ENCODE measurements at regions not wholly inside any gene's neighbourhood (a gene's known extent, or its start where the extent isn't known, plus 50 kb on each side); places are given as distances from the start of the nearest gene placed in this dataset.

GRCh38 chr2:215773728-215774127, 239.6 kb downstream of the MREG start:
- no peak overlapping the region for H3K27ac ChIP-seq
- intact Hi-C loops (cut with DNase I), result no loop called here

GRCh38 chr2:215772634-215773563, 240.5 kb downstream of the MREG start:
- Histone ChIP-seq H3K9me3 (no peaks in the 10 kb centered on the region), H3K4me3 (replicated peaks in 1 of 3) (no peak overlapping the region), H3K27me3 (no peaks in the 10 kb centered on the region), H3K4me1 (peaks cover 7 to 35% of the 10 kb centered on the region in 2 donors), H3K27ac (no peak overlapping the region), H3K36me3 (no peaks in the 10 kb centered on the region)
- 87 to 90% methylated on average over 5 of the region's 5 CpGs for WGBS, 2 donors
- no peak for TF ChIP-seq POLR2A (IDR thresholded peaks at IDR 0.05)
- no peak for TF ChIP-seq CTCF (IDR thresholded peaks at IDR 0.05)
- DNase-seq, result no peak
- intact Hi-C loops (cut with DNase I), result no loop called here

More at GRCh38 chr2:215773728-215774127, 239.6 kb downstream of the MREG start:
- Histone ChIP-seq H3K36me3 (no peaks in the 10 kb centered on the region), H3K27me3 (no peaks in the 10 kb centered on the region), H3K9me3 (no peaks in the 10 kb centered on the region), H3K4me3 (replicated peaks in 1 of 3) (no peak overlapping the region), H3K4me1 (peaks cover 7 to 35% of the 10 kb centered on the region in 2 donors)
- TF ChIP-seq CTCF (IDR thresholded peaks at IDR 0.05), result no peak
- 46 to 86% methylated on average over 2 of the region's 2 CpGs for WGBS, 2 donors
- no peak for DNase-seq

GRCh38 chr2:215772003-215772402, 241.3 kb downstream of the MREG start:
- Histone ChIP-seq H3K4me1 (peaks cover 7 to 35% of the 10 kb centered on the region in 2 donors), H3K9me3 (no peaks in the 10 kb centered on the region), H3K4me3 (replicated peaks in 1 of 3) (no peak overlapping the region), H3K36me3 (no peaks in the 10 kb centered on the region), H3K27me3 (no peaks in the 10 kb centered on the region), H3K27ac (peak overlapping the region; percentile 57 to 79 (median 61))
- no peak for TF ChIP-seq CTCF (IDR thresholded peaks at IDR 0.05)
- DNase-seq, result peak in 1 of 2 donors; percentile 10
- WGBS, 2 donors, result 56 to 69% methylated on average over 1 of the region's 1 CpG
- intact Hi-C loops (cut with DNase I), result no loop called here

- H3K36me3 ChIP-seq, result no peaks in the 10 kb centered on the region
- WGBS, 2 donors, result 29 to 46% methylated on average over 2 of the region's 2 CpGs
- H3K9me3 ChIP-seq, result no peaks in the 10 kb centered on the region
- peak in 1 of 2 donors; percentile 21 for DNase-seq
- intact Hi-C loops (cut with DNase I), result no loop called here
- TF ChIP-seq CTCF (IDR thresholded peaks at IDR 0.05) (no peak), POLR2A (IDR thresholded peaks at IDR 0.05) (no peak)
- H3K27me3 ChIP-seq, result no peaks in the 10 kb centered on the region
- H3K27ac ChIP-seq, result peak overlapping the region; percentile 61 to 79 (median 71)
- peaks cover 7 to 35% of the 10 kb centered on the region in 2 donors for H3K4me1 ChIP-seq
- no peak overlapping the region for H3K4me3 ChIP-seq (replicated peaks in 1 of 3)
Observed at GRCh38 chr2:215771241-215771640, 242.1 kb downstream of the MREG start.

- H3K27ac ChIP-seq, result peak overlapping the region; percentile 61 to 79 (median 71)
Observed at GRCh38 chr2:215770668-215771067, 242.7 kb downstream of the MREG start.

More at GRCh38 chr2:215770668-215771067, 242.7 kb downstream of the MREG start:
- Histone ChIP-seq H3K4me1 (peaks cover 7 to 35% of the 10 kb centered on the region in 2 donors), H3K36me3 (no peaks in the 10 kb centered on the region), H3K27me3 (no peaks in the 10 kb centered on the region), H3K4me3 (replicated peaks in 1 of 3) (no peak overlapping the region), H3K9me3 (no peaks in the 10 kb centered on the region)
- TF ChIP-seq POLR2A (IDR thresholded peaks at IDR 0.05), result no peak
- no peak for TF ChIP-seq CTCF (IDR thresholded peaks at IDR 0.05)
- WGBS, 2 donors, result 52 to 70% methylated on average over 4 of the region's 4 CpGs
- DNase-seq, result peak in 1 of 2 donors; percentile 23
- intact Hi-C loops (cut with DNase I), result no loop called here
